Ovary (tissue), 3 donors: ENCODE measurements at regions not wholly inside any gene's neighbourhood (a gene's known extent, or its start where the extent isn't known, plus 50 kb on each side); places are given as distances from the start of the nearest gene placed in this dataset.

Source experiments
- CTCF ChIP-seq, 3 donors: fragments of 450-650 bp in 2 of 3; fragments of 200-600 bp in 1 of 3; IDR thresholded peaks; one replicate each; pipeline versions ENCODE4 v1.5.1 to v1.8.0; 2016 to 2022; ENCODE audit warnings: antibody characterized with exemption in 3 of 3, mild to moderate bottlenecking in 1 of 3
- EP300 ChIP-seq: sonication (generic); formaldehyde crosslinking; IDR thresholded peaks from one replicate; pipeline ENCODE4 v1.6.1; 2017; ENCODE audit warnings: antibody characterized with exemption
- POLR2A ChIP-seq: fragments of 450-650 bp; IDR thresholded peaks from one replicate; pipeline ENCODE4 v1.6.1; 2017; ENCODE audit warnings: antibody characterized with exemption, mild to moderate bottlenecking, moderate library complexity
- donor health status: DM: no; HTN: no; CAD: no.

- TF ChIP-seq CTCF (IDR thresholded peaks at IDR 0.05) (no peak), POLR2A (no peak), EP300 (no peak)
Observed at GRCh38 chr11:115674176-115674936, 170.1 kb upstream of the CADM1 start.
